ENCODE measurements at regions not wholly inside any gene's neighbourhood (a gene's known extent, or its start where the extent isn't known, plus 50 kb on each side); places are given as distances from the start of the nearest gene placed in this dataset.

GRCh38 chr4:71974681-71975080 lies 57.1 kb upstream of the NPFFR2 start:
- TF ChIP-seq, protein P1, sequence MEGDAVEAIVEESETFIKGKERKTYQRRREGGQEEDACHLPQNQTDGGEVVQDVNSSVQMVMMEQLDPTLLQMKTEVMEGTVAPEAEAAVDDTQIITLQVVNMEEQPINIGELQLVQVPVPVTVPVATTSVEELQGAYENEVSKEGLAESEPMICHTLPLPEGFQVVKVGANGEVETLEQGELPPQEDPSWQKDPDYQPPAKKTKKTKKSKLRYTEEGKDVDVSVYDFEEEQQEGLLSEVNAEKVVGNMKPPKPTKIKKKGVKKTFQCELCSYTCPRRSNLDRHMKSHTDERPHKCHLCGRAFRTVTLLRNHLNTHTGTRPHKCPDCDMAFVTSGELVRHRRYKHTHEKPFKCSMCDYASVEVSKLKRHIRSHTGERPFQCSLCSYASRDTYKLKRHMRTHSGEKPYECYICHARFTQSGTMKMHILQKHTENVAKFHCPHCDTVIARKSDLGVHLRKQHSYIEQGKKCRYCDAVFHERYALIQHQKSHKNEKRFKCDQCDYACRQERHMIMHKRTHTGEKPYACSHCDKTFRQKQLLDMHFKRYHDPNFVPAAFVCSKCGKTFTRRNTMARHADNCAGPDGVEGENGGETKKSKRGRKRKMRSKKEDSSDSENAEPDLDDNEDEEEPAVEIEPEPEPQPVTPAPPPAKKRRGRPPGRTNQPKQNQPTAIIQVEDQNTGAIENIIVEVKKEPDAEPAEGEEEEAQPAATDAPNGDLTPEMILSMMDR (IDR thresholded peaks at IDR 0.05): no peak
- TF ChIP-seq POLR2A (IDR thresholded peaks at IDR 0.05) (no peak), POLR2AphosphoS5 (IDR thresholded peaks at IDR 0.05) (no peak), EP300 (IDR thresholded peaks at IDR 0.05) (no peak)
